ENCODE measurements at regions not wholly inside any gene's neighbourhood (a gene's known extent, or its start where the extent isn't known, plus 50 kb on each side); places are given as distances from the start of the nearest gene placed in this dataset.

DNA sequence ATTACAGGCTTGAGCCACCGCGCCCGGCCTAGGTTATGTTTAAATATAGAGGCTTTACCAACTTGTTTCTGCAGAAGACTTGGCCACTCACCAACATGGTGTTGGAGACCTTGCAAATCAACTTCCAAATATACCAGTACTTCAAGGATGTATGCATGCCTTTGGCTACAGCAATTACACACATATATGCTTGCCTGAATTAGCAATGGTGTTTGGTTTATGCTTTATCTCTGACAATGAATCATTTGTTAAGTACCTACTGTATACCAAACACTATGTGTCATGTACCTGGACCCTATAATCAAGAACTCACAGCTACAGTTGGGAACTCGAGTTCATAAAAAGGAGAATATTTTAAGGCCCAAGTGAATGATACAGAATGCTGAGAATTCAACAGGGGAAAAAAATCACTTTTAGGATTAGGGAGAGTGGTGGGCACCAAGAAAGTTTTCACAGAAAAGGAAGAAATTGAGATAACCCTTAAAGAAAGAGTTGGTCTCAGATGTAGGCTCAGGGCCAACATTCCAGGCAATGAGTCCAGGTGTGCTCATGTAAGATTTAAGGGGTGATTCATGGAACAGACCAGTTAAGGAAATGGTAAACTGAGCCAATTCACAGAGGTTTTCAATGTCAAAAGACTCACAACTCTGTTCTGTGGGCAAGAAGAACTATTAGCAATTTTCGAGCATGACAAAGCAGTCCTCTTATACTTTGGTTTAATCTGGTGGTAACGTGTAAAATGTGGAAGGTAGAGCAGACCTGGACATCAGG lies 98.9 kb downstream of the BCOR start:
- H3K27me3 ChIP-seq (ENCODE audit: control insufficient read depth, insufficient read depth, low read length) = no peaks in the 10 kb centered on the region
- Mint-ChIP-seq H3K27me3 (ENCODE audit: low read depth in 2 of 2) (peaks cover 11 to 22% of the 10 kb centered on the region in 2 donors), H3K4me3 (no peak overlapping the region), H3K9me3 (no peaks in the 10 kb centered on the region), H3K4me1 (no peaks in the 10 kb centered on the region), H3K36me3 (no peaks in the 10 kb centered on the region), H3K27ac (no peak overlapping the region)
- intact Hi-C loops (cut with micrococcal nuclease) = no loop called here
- no peaks in the 10 kb centered on the region for H3K4me1 ChIP-seq (ENCODE audit: control insufficient read depth, insufficient read depth, low read length)
- DNase-seq (no peak), ATAC-seq (no peak)
- H3K36me3 ChIP-seq (ENCODE audit: control insufficient read depth, insufficient read depth, low read length) = no peaks in the 10 kb centered on the region
- H3K4me3 ChIP-seq (ENCODE audit: low read length) = no peak overlapping the region
- TF ChIP-seq, protein P1, sequence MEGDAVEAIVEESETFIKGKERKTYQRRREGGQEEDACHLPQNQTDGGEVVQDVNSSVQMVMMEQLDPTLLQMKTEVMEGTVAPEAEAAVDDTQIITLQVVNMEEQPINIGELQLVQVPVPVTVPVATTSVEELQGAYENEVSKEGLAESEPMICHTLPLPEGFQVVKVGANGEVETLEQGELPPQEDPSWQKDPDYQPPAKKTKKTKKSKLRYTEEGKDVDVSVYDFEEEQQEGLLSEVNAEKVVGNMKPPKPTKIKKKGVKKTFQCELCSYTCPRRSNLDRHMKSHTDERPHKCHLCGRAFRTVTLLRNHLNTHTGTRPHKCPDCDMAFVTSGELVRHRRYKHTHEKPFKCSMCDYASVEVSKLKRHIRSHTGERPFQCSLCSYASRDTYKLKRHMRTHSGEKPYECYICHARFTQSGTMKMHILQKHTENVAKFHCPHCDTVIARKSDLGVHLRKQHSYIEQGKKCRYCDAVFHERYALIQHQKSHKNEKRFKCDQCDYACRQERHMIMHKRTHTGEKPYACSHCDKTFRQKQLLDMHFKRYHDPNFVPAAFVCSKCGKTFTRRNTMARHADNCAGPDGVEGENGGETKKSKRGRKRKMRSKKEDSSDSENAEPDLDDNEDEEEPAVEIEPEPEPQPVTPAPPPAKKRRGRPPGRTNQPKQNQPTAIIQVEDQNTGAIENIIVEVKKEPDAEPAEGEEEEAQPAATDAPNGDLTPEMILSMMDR (IDR thresholded peaks at IDR 0.05) = no peak
- no peaks in the 10 kb centered on the region for H3K9me3 ChIP-seq (ENCODE audit: control insufficient read depth, insufficient read depth, low read length)
- 91% methylated on average over 3 of the region's 6 CpGs for WGBS (ENCODE audit: insufficient coverage)
- H3K27ac ChIP-seq (ENCODE audit: low read length) = no peak overlapping the region

Measured in natural killer cell (primary cell).